Stimulated activated CD8-positive, alpha-beta memory T cell treated with anti-CD3 and anti-CD28 coated beads, Interleukin-12 subunit alpha, Interleukin-12 subunit beta, amount 100 ng/mL, for 1 hour (primary cell): ENCODE measurements at regions not wholly inside any gene's neighbourhood (a gene's known extent, or its start where the extent isn't known, plus 50 kb on each side); places are given as distances from the start of the nearest gene placed in this dataset.
"Not testable (repeated sequence)": the region's sequence is repeated elsewhere in the genome, so short reads cannot be mapped to it uniquely, and the experiment has no call there.

Experiments
- DNase-seq: peaks from one replicate; pipeline ENCODE4 v3.0.0-alpha.2; 2020; ENCODE audit warnings: low read depth

DNA sequence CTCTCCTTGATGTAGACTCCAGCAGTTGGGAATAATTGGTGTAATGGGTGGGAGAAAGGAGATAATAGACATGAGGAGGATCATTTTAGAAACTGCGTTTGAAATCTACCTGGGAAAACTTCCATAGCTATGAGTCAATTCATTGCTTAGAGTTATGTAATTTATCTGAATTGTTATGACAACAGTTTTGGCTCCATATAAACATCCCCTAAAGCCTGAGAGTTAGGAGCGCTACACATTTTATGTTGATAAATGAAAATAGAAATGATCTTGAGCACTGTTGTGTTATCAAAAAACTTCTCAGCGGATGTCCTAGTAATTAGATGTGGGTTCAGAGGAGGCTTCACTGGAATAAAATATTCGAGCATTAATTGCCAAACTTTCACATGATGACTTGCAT is 573.4 kb downstream of the TSN start:
- no peak for DNase-seq

DNA sequence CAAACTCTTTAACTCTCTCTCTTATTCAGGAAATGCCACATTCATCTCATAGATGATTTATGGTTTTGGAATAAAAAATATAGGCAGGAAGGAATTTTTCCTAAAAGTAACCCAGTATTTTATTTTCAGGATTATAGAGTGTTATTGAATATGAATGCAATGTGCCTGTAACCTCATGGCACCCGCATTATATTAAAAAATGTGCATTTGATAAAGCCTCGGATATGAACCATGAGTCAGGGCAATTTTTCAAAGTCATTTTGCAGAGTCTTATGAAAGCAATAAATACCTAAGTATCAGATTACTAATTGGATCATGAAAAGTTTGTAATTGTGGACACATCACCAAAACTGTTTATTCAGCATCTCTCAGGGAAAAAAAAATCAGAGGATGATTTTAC is 573.8 kb downstream of the TSN start:
- no peak for DNase-seq

DNA sequence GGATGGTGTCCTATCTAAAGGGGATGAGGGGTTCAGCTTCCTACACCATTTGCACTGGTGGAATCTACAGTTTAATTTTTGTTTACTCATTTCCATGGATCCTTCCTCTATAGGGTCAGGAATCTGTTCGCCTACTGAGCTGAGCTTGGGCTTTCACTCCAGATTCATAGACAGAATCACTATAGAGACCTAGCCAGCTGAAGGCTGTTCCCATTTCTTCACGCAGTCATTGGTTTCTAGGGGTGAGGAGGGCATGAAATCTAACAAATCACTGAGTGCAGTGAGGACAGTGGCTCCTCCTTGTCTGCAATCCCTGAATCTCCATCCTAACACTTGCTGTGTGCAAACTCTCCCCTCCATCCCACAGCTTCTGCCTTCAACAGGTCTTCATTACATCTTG is 578.5 kb downstream of the TSN start:
- DNase-seq, result no peak

DNA sequence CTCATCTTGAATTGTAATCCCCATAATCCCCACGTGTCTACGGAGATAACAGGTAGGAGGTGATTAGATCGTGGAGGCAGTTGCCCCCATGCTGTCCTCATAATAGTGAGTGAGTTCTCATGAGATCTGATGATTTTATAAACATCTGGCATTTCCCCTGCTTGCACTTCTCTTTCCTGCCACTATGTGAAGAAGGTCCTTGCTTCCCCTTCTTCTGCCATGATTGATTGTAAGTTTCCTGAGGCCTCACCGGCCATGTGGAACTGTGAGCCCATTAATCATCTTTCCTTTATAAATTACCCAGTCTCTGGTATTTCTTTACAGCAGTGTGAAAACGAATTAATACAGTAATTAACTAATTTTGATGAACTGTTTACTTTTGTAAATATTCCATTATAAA is 582.5 kb downstream of the TSN start:
- no peak for DNase-seq

DNA sequence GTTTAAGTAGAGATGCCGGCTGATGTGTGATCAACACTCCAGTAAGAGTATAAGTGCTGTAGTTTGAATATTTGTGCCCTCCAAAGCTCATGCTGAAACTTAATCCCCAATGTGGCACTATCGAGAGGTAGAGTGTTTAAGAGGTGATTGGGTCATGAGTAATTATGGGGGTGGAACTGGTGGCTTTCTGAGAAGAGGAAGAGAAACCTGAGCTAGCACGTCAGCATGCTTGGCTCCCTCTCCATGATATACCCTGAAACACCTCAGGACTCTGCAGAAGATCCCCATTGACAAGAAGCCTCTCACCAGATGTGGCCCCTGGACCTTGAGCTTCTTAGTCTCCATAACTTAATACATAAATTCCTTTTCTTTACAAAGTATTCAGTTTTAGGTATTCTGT is 584.8 kb downstream of the TSN start:
- DNase-seq, result no peak

DNA sequence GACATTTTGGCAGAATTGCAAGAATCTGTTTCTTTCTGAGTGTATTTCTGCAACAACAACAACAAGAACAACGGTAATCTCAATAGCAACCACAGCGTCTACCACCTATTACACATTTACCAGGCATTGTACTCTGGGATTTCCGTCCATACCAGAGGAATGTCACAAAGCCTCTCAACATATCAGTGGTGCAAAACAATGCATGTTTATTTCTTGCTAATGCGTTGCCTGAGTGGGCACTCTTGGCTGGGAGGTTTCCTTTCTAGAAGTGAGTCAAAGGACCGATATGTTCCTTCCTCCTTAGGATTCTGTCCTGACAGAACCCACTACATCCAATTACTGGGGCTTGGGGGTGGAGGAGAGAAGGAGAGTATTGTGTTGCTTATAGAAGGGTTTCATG is 585.6 kb downstream of the TSN start:
- no peak for DNase-seq

DNA sequence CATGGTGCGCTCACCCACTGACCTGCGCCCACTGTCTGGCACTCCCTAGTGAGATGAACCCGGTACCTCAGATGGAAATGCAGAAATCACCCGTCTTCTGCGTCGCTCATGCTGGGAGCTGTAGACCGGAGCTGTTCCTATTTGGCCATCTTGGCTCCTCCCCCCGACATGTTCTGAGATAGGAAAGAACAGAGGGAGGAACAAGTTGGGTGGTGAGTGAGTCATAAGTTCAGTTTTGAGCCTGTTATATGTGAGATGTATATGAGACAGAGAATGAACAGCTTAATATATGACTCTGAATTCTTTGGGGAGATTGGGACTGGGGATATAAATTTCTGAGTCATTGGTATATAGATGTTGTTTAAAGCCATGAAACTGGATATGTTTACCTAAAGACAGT is 596.7 kb downstream of the TSN start:
- not testable (repeated sequence) for DNase-seq

DNA sequence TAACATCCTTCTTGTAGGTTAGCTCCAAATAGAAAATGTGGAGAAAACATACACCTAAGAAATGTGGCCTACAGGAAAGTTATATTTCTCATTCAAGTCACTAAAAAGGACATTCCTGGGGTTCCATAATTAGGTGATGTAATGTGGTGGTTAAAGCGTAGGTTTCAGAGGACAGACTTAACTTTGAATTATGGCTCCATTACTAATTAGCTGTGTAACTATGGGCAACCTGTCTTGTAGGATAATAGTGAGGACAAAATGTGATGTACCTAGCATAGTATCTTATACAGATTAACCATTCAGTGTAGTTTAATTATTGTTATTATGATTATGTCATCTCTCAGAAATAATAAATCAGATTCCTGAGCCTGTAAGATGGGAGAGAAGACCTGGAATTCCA is 602.5 kb downstream of the TSN start:
- DNase-seq, result no peak

DNA sequence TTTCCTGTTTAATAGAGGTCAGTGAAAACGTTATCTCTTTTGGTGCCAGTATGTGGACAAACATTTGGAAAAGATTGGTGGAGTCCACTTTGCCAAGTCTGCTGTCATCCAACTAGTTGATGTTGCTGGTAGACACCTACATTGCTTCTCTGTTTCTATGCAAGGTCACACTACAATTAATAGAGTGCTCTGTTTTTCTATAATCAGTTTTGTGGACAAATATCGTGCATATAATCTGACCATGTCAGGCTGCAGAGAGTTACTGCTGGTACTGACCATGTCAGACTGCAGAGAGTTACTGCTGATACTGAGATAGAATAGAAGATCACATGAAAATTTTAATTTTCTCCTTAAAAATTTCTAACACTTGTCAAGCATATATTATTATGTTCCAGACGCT is 603.3 kb downstream of the TSN start:
- DNase-seq, result no peak

DNA sequence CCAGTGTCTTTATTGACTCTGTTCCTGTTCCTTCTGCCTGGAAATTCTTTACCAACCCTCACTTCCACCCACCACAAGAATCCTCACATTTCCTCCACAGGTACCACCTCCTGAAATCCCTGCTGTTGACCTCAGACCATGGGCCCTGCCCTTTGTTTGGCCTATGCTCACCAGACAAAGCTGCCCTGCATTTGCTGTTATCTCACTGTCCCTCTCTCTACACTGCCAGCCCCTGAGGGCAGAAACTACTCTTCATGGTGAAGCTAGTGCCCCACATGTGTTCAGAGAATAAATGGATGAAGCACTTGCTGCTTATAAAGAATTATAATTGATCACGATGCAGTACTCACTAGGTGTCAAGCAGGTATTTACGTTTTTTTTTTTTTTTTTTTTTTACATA is 608.4 kb downstream of the TSN start:
- DNase-seq, result no peak

DNA sequence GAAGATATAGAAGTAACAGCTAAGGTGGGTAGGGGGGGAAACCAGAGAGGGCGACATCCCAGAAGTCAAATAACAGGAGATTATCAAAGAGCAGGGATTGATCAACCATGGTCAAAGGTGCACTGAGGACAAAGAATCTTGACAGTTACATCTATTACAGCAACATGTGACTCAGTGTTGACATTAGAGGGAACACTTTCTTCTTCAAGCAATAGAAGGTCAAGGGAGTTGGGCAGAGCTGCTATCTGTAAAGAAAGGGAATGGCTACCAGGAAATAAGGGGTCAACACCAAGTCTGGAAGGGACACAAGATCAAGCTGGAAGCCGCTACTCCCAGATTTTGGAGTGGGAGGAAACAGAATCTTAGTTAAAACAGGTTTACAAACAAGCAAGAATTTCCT is 611.0 kb downstream of the TSN start:
- no peak for DNase-seq

DNA sequence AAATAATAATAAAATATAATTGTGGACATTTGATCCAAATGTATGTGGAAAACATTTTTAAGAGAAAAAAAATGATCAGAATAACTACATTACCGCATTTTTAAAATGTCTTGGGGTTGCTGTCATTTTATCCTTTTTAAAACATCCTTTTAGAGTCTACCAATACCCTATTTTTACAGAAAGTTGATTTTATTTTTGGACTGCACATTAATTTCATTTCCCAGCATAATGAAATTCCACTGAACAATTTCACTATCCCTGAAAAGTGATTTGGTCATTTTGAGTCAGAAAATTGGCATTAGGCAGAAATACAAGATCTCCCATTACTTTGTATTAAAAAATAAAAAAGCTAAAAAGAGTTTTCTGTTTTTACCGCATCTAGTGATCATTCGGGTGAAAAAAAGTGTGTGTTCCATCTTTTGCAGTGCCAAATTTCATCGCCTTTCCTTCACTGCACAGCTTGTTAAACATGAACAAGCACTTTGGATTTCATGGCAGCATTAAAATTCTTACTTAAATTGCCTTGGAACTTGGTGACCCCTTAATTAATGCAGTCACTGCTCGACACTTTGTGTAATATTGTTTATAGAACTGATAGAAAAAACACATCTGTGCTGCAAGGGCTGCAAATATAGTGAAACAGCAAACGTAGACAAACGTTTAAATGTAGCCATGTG is 611.7 kb downstream of the TSN start:
- no peak for DNase-seq

DNA sequence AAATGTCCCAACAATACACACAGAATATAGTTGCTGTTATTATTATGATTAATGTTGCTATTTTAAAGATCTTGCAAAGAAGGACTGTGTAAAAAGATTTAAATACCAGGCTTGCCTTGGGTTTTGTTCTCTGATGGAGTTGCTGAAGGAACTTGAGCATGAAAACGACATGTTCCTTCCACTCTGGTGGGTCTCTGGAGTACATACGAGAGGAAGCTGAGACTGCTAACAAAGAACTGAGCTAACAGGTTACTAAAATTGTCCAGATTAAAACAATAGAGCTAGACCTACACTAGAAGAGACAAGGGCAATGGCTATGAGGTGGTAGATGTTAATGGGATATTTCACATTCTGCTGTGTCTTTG is 612.2 kb downstream of the TSN start:
- no peak for DNase-seq

DNA sequence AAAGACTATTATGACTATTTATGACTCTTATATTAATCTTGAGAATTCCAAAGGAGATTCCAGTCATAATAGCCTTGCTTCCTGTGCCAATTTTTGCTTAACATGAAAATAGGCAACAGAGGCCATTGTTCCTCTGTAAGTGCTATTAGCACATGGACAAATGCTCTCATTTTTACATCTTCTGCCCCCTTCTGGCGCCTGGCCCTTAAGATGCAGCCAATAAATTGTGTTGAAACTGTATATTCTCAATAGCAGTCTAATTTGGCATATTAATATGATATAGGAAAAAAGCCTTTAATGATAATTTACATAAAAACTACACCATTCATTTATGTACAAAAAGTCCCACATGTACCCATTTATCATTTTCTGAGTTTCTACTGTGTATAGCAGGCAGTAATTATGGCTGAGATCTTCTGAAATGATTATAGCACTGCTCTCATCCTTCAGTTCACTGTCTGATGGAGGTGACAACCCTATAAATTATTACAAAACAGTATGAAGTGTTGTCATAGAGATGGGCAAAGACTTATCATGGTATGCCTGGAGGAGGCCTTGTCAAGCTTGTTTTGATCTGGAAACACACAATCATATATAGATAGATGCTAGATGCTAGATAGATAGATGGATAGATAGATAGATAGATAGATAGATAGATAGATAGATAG is 613.3 kb downstream of the TSN start:
- no peak for DNase-seq

DNA sequence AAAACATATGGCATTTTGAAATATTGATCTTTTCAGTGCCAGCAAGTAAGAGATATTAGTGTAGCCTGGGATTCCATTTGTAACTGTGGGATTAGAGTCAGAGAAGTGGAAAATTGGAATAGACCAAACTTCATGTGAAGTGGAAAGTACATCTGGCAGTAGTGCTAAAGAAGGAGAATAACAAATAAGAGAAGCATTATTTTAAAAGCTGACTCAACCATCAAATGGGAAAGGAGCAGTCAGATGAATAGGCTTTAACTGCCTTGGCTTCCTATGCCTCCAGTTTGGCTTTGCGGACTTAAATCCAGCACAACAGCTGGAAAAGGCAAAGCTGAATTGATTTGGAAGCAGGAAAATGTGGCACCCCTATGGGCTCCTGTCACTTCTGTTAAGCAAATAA is 623.1 kb downstream of the TSN start:
- DNase-seq, result no peak

DNA sequence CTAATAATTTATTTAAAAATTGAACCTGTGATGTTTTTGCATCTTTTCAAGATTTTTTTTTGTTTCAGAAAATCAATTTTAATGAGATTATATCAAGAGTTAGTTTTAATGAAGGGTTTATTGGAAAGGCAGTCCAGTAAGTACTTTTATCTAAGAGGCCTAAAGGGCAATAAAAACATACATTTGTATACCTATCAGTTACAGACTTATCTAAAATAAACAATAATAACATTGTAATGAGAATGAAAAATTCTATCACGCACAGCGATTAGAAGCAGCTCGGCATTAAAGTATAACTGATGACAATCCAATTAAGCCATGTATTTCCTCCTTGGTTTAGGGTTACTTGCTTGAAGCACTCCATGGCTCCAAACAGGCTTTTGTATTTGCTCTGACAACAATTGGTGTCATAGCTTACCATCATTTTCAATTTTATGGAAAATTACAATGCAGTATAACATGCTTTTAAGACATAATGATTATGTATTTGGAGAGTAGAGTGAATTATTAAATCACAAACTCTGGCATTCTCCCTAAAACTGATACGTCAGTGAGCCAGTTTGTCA is 629.4 kb downstream of the TSN start:
- no peak for DNase-seq

DNA sequence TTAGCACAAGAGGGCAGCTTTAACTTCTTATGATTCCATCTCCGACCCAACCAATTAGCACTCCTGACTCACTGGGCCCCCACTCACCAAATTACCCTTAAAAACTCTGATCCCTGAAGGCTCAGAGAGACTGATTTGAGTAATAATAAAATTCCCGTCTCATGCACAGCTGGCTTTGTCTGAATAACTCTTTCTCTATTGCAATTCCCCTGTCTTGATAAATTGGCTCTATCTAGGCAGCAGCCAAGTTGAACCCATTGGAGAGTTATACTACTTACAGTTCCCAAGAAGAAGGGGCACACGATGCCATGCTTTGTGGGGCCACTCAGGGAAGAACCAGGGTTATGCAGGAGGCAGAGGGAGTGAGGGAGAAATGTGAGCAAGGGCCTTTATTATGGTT is 632.8 kb downstream of the TSN start:
- DNase-seq, result no peak

DNA sequence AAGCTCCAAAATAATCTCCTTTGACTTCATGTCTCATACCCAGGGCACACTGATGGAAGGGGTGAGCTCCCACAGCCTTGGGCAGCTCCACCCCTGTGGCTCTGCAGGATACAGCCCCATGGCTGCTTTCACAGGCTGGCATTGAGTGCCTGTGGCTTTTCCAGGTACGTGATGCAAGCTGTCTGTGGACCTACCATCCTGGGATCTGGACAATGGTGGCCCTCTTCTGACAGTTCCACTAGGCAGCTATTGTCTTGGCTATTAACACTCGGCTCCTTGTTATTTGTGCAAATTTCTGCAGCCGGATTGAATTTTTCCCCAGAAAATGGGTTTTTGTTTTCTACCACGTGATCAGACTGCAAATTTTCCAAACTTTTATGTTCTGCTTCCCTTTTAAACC is 634.2 kb downstream of the TSN start:
- no peak for DNase-seq

DNA sequence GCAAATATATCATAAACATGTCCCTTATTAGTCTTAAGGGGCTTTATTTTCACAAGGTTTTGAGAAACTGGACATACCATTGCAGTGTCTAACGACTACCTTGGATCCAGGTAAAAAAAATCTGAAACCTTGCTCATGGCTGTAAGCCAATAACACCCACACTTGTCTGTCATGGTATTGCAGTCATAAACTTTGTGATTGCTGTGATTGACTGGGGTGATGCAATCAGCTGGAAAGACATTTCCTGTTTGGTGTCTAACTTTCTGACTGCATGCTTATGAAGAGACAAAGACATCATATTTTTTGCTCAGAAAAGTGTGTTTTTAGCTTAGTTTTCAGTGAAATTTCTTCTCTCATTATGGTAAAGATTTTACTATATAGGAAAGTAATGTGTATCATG is 635.0 kb downstream of the TSN start:
- DNase-seq, result no peak

DNA sequence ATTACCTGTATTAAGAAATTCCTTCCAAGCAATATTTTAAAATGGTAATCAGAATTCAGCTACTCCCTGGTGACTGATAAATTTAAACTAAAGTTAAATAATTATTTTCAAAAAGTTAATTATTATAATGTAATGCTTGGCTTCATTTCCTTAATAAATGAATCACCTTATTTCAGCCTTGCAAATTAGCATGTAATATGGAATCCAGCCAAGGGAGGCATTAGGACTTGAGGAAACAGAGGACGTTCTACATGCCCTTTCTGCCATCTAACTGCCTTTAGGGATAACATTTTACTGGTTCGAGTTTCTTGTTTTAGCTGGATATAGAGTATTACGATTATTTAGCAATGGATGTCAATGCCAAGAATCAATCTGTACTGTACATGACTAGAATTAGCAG is 636.3 kb downstream of the TSN start:
- DNase-seq, result no peak

DNA sequence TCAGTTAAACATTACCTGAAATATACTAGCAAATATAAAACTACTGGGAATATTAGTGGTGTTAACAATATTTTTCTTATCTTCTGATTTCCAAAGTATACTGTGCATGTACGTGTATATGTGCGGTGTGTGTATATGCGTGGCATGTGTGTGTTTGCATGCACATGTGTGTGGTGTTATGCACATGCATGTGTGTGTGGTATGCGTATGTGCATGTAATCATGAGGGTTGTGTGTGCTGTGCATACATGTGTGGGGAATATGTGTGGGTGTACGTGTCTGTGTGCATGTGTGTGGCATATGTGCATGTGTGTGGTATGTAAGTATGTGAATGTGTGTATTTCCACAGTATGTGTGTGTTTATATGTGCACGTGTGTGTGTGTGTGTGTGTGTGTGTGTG is 640.2 kb downstream of the TSN start:
- DNase-seq, result no peak

DNA sequence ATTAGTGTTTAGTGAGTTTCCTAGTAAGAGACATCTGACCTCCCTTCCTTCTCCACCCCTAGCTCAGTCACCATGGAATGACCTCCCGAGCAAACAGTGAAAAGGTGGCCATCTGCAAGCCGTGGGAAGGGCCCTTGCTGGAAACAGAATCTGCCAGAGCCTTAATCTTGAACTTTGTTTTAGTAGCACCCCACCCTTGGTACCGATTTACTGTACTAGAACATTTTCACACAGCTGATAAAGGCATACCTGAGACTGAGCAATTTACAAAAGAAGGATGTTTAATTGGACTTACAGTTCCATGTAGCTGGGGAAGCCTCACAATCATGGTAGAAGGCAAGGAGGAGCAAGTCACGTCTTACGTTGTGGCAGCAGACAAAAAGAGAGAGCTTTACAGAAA is 655.8 kb downstream of the TSN start:
- DNase-seq, result no peak

DNA sequence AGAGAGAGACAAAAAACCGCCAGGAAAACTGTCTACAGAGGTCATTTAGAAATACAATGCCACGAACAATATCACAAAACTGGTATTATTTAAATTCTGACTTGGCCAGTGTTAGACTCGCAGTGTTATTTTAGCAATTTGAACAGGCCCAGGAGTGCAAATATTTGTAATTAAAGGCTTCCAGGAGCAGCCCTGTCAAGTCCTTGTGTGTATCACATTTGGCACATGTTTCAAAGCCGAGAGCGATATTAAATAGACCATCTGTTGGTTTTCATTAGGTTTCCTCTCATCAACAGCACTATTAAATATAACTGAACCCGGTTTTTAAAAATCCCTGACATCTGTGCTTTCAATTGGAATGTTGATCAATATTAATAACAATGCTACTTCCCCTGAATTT is 656.9 kb downstream of the TSN start:
- DNase-seq, result no peak

DNA sequence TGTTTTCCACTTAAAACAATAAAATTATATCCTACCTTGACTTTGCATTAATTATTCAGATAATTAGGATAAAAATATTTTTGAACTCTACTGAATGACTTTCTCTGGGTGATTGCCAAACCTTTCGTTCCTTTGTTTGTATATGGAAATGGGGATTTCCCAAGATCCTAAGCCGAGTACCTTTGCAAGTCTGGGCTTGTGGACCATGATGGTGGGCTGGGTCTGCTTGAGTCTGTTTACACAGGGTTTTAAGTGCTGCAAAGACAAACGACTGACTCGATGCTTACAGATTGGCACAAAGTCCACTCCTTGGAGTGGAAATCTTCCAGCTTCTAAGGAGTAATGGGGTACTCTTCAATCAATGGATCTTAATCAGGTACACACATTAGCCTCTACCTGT is 659.5 kb downstream of the TSN start:
- no peak for DNase-seq
